PC-9 (cell line): ENCODE measurements at regions not wholly inside any gene's neighbourhood (a gene's known extent, or its start where the extent isn't known, plus 50 kb on each side); places are given as distances from the start of the nearest gene placed in this dataset.

ENCODE experiments used
- BruUV-seq: library from RNA; stranded (reverse); fragments of 400-500 nt; replicated peaks from 2 replicates; lab custom pipeline; 2021; lab: Mats Ljungman, UMichigan
- CTCF ChIA-PET: fragments of 300-600 bp; sonication (Branson Sonifier 250); formaldehyde crosslinking; loops from one replicate; lab custom pipeline; 2022; ENCODE audit warnings: antibody characterized with exemption; lab: Charles Lee
- POLR2A ChIA-PET: fragments of 300-600 bp; sonication (Branson Sonifier 250); formaldehyde crosslinking; loops from one replicate; lab custom pipeline; 2022; ENCODE audit warnings: antibody characterized with exemption; ENCODE audit not compliant: unreplicated experiment; lab: Charles Lee
- DNase-seq, 2 experiments: peaks; one replicate each; pipeline versions ENCODE4 v3.0.0 to v3.0.0-alpha.2; 2015 to 2022; ENCODE audit warnings: mixed read lengths in 1 of 2
- H2AFZ ChIP-seq: fragments of 200-600 bp; sonication (generic); 2 replicates; pipeline ENCODE4 v1.8.1; 2017; ENCODE audit warnings: antibody characterized with exemption
- H3F3A ChIP-seq: fragments of 200-600 bp; sonication (generic); 2 replicates; pipeline ENCODE4 v1.8.1; 2017; ENCODE audit warnings: antibody characterized with exemption, mild to moderate bottlenecking, low read depth; ENCODE audit not compliant: insufficient read depth
- H3K27ac ChIP-seq: fragments of 200-600 bp; sonication (generic); 2 replicates; pipeline ENCODE4 v1.6.1; 2016; ENCODE audit warnings: mixed run types
- H3K27me3 ChIP-seq: fragments of 200-600 bp; sonication (generic); 2 replicates; pipeline ENCODE4 v1.6.1; 2016; ENCODE audit warnings: low read depth, mixed run types; ENCODE audit not compliant: insufficient read depth
- H3K36me3 ChIP-seq: fragments of 200-600 bp; sonication (generic); 2 replicates; pipeline ENCODE4 v1.6.1; 2016; ENCODE audit warnings: low read depth, mixed run types
- H3K4me1 ChIP-seq: fragments of 200-600 bp; sonication (generic); replicated peaks from 2 replicates; pipeline ENCODE4 v1.6.1; 2016; ENCODE audit warnings: mixed run types; ENCODE audit not compliant: insufficient read depth
- H3K4me2 ChIP-seq: fragments of 200-600 bp; sonication (generic); 2 replicates; pipeline ENCODE4 v1.6.1; 2017; ENCODE audit warnings: mixed run types
- H3K4me3 ChIP-seq: fragments of 200-600 bp; sonication (generic); 2 replicates; pipeline ENCODE4 v1.6.1; 2016; ENCODE audit warnings: mixed run types
- H3K79me2 ChIP-seq: fragments of 200-600 bp; sonication (generic); 2 replicates; pipeline ENCODE4 v1.6.1; 2017; ENCODE audit warnings: low read depth, mixed run types
- H3K9me2 ChIP-seq: fragments of 200-600 bp; sonication (generic); 2 replicates; pipeline ENCODE4 v1.8.1; 2017; ENCODE audit warnings: mild to moderate bottlenecking; ENCODE audit not compliant: insufficient read depth
- H3K9me3 ChIP-seq: fragments of 200-600 bp; sonication (generic); 2 replicates; pipeline ENCODE4 v1.8.1; 2016; ENCODE audit warnings: low read depth; ENCODE audit not compliant: insufficient read depth
- H4K20me1 ChIP-seq: fragments of 200-600 bp; sonication (generic); 2 replicates; pipeline ENCODE4 v1.8.1; 2017; ENCODE audit not compliant: insufficient read depth
- EZH2 ChIP-seq: fragments of 200-600 bp; sonication (generic); IDR thresholded peaks from 2 replicates; pipeline ENCODE4 v1.8.0; 2017; ENCODE audit warnings: antibody characterized with exemption, low read depth
- intact Hi-C: fragments of 100-400 bp; cut with micrococcal nuclease; formaldehyde crosslinking; loops from one replicate; pipeline ENCODE4 v1.10.0; 2022; ENCODE audit not compliant: unreplicated experiment
- TF ChIP-seq, protein P1 (sequence below): fragments of 200-600 bp; sonication (generic); conservative IDR thresholded peaks from 2 replicates; pipeline ENCODE4 v1.6.1; 2017; ENCODE audit warnings: mixed run types, antibody characterized with exemption, mild to moderate bottlenecking, moderate library complexity

DNA sequence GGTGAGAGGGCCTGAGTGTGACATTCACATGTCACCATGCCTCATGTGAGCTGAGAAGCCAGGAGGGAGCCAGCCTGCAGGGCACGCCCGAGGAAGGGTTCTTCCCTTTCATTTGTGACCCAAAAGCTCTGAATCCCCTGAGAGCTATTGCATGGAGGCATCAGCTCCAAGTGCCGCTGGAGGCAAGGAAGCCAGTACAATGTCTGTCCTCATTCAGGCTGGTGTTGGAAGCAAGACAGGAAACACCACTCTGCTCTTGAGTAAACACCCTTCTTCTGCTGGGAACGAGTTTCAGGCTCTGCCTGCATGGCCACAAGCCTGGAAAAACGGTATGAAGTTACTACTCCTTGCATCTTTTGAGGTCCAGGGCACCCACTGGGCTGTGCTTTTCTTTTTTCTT lies 83.8 kb upstream of the LARGE1 start:
- POLR2A ChIA-PET, result no interaction called here

DNA sequence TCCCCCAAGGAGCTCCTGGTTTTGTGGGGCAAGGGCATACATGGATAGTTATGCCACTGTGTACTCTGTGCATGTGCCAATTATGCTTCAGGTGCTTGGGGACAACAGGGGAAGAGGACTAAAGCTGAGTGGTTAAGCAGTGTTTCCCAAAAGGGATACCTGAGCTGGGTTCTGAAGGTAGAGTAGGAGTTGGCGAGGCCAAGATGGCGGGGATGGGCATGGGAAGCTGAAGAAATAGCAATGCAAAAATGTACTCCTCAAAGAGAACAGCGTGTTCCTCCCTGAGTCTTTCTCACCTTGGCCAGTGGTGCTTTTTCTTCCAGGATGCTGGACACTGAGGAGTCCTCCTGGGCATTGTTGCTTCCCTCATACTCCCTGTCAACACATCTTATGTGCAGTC lies 90.0 kb upstream of the LARGE1 start:
- Histone ChIP-seq H3K36me3 (no peaks in the 10 kb centered on the region), H2AFZ (no peak overlapping the region), H3K27me3 (peaks cover 4% of the 10 kb centered on the region; the same call in 1 of the 2 replicates), H3K4me3 (no peak overlapping the region), H3F3A (no peaks in the 10 kb centered on the region), H3K27ac (no peak overlapping the region), H3K4me2 (no peak overlapping the region), H3K9me2 (no peaks in the 10 kb centered on the region), H3K79me2 (no peaks in the 10 kb centered on the region), H4K20me1 (no peaks in the 10 kb centered on the region), H3K4me1 (no peaks in the 10 kb centered on the region), H3K9me3 (no peaks in the 10 kb centered on the region)
- ChIA-PET CTCF (no interaction called here), POLR2A (no interaction called here)
- no peak for DNase-seq
- TF ChIP-seq, protein P1, sequence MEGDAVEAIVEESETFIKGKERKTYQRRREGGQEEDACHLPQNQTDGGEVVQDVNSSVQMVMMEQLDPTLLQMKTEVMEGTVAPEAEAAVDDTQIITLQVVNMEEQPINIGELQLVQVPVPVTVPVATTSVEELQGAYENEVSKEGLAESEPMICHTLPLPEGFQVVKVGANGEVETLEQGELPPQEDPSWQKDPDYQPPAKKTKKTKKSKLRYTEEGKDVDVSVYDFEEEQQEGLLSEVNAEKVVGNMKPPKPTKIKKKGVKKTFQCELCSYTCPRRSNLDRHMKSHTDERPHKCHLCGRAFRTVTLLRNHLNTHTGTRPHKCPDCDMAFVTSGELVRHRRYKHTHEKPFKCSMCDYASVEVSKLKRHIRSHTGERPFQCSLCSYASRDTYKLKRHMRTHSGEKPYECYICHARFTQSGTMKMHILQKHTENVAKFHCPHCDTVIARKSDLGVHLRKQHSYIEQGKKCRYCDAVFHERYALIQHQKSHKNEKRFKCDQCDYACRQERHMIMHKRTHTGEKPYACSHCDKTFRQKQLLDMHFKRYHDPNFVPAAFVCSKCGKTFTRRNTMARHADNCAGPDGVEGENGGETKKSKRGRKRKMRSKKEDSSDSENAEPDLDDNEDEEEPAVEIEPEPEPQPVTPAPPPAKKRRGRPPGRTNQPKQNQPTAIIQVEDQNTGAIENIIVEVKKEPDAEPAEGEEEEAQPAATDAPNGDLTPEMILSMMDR, result no peak
- no peak for TF ChIP-seq EZH2
- BruUV-seq, result no TSS peak
- intact Hi-C loops, result no loop called here

More for the DNA sequence above, 83.8 kb upstream of the LARGE1 start:
- H3K79me2 ChIP-seq, result no peaks in the 10 kb centered on the region
- no peaks in the 10 kb centered on the region for H3K9me2 ChIP-seq
- H3K27ac ChIP-seq, result no peak overlapping the region
- TF ChIP-seq EZH2, result no peak
- TF ChIP-seq, protein P1, result no peak
- H3K4me3 ChIP-seq, result no peak overlapping the region
- no peaks in the 10 kb centered on the region for H3K9me3 ChIP-seq
- intact Hi-C loops, result no loop called here
- H3K36me3 ChIP-seq, result no peaks in the 10 kb centered on the region
- BruUV-seq, result no TSS peak
- no peaks in the 10 kb centered on the region for H3K4me1 ChIP-seq
- H3F3A ChIP-seq, result no peaks in the 10 kb centered on the region
- H2AFZ ChIP-seq, result no peak overlapping the region
- H4K20me1 ChIP-seq, result no peaks in the 10 kb centered on the region
- CTCF ChIA-PET, result no interaction called here
- no peak for DNase-seq
- H3K4me2 ChIP-seq, result no peak overlapping the region
- H3K27me3 ChIP-seq, result no peaks in the 10 kb centered on the region

DNA sequence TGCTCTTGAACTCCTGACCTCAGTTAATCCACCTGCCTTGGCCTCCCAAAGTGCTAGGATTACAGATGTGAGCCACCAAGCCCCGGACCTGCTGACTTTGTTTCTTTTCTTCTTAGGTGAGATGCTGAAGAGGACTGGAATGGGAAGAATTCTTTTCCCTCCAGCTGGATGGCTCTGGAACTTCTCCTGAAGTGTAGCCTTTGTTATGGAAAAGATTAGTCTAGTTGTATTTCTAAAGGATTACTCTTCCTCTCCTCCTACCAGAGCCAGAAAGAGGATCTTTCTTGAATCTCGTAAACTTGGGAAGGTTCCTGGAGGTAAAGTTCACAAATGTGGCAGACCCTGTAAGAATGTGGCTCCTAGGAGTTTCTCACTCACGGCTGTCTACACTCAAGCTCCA lies 95.4 kb upstream of the LARGE1 start:
- Histone ChIP-seq H3K27ac (no peak overlapping the region), H3K27me3 (peaks cover 5% of the 10 kb centered on the region), H3K4me3 (no peak overlapping the region), H2AFZ (no peak overlapping the region), H3K4me2 (no peak overlapping the region), H3K79me2 (no peaks in the 10 kb centered on the region), H3K9me2 (no peaks in the 10 kb centered on the region), H3F3A (no peaks in the 10 kb centered on the region), H3K36me3 (no peaks in the 10 kb centered on the region), H3K9me3 (no peaks in the 10 kb centered on the region), H3K4me1 (no peaks in the 10 kb centered on the region), H4K20me1 (no peaks in the 10 kb centered on the region)
- POLR2A ChIA-PET, result no interaction called here
- no peak for DNase-seq
- CTCF ChIA-PET, result no interaction called here
- TF ChIP-seq EZH2, result no peak
- TF ChIP-seq, protein P1, result no peak
- no TSS peak for BruUV-seq
- intact Hi-C loops, result no loop called here
